GM18858 (cell line): ENCODE measurements at regions not wholly inside any gene's neighbourhood (a gene's known extent, or its start where the extent isn't known, plus 50 kb on each side); places are given as distances from the start of the nearest gene placed in this dataset.
A peak's percentile ranks its signal among the peaks of the same experiment; 100 is the strongest.
"Not testable (repeated sequence)": the region's sequence is repeated elsewhere in the genome, so short reads cannot be mapped to it uniquely, and the experiment has no call there.

Source experiments
- ATAC-seq: cut with Tn5 transposase; IDR thresholded peaks from one replicate; pipeline ENCODE4 v1.9.1; 2021; ENCODE audit not compliant: unreplicated experiment

- ATAC-seq: no peak
Measured at GRCh38 chr7:10648289-10648688, 325.4 kb upstream of the PHF14 start.

GRCh38 chr7:10649120-10649519, 324.6 kb upstream of the PHF14 start:
- ATAC-seq: not testable (repeated sequence)

GRCh38 chr7:10655031-10655430, 318.6 kb upstream of the PHF14 start:
- no peak for ATAC-seq

- no peak for ATAC-seq
Measured at GRCh38 chr7:10657201-10657600, 316.5 kb upstream of the PHF14 start.

- no peak for ATAC-seq
Measured at GRCh38 chr7:10657837-10658236, 315.8 kb upstream of the PHF14 start.

- ATAC-seq: no peak
Measured at GRCh38 chr7:10662491-10662890, 311.2 kb upstream of the PHF14 start.

- peak; percentile 61 for ATAC-seq
Measured at GRCh38 chr7:10662982-10663884, 310.4 kb upstream of the PHF14 start.

GRCh38 chr7:10672186-10672585, 301.5 kb upstream of the PHF14 start:
- ATAC-seq: no peak

- ATAC-seq: no peak
Measured at GRCh38 chr7:10677211-10677610, 296.5 kb upstream of the PHF14 start.

- no peak for ATAC-seq
Measured at GRCh38 chr7:10677668-10678232, 295.9 kb upstream of the PHF14 start.

GRCh38 chr7:10684606-10685005, 289.1 kb upstream of the PHF14 start:
- no peak for ATAC-seq

GRCh38 chr7:10685040-10685439, 288.6 kb upstream of the PHF14 start:
- no peak for ATAC-seq

GRCh38 chr7:10688544-10688943, 285.1 kb upstream of the PHF14 start:
- no peak for ATAC-seq

- no peak for ATAC-seq
Measured at GRCh38 chr7:10696064-10696463, 277.6 kb upstream of the PHF14 start.

GRCh38 chr7:10703059-10703458, 270.6 kb upstream of the PHF14 start:
- ATAC-seq: no peak

- no peak for ATAC-seq
Measured at GRCh38 chr7:10703981-10704380, 269.7 kb upstream of the PHF14 start.

GRCh38 chr7:10704653-10705052, 269.0 kb upstream of the PHF14 start:
- no peak for ATAC-seq

GRCh38 chr7:10706875-10707493, 266.7 kb upstream of the PHF14 start:
- ATAC-seq: peak; percentile 99

GRCh38 chr7:10707519-10707918, 266.2 kb upstream of the PHF14 start:
- peak; percentile 16 for ATAC-seq

GRCh38 chr7:10708447-10708846, 265.2 kb upstream of the PHF14 start:
- ATAC-seq: no peak

GRCh38 chr7:10718768-10719167, 254.9 kb upstream of the PHF14 start:
- ATAC-seq: no peak

GRCh38 chr7:10720042-10720441, 253.6 kb upstream of the PHF14 start:
- ATAC-seq: no peak
